Renal cortex interstitium (tissue), 11 donors: ENCODE measurements at regions not wholly inside any gene's neighbourhood (a gene's known extent, or its start where the extent isn't known, plus 50 kb on each side); places are given as distances from the start of the nearest gene placed in this dataset.
A peak's percentile ranks its signal among the peaks of the same experiment; 100 is the strongest.

Source experiments
- DNase-seq, 11 donors: peaks; one replicate each; pipeline ENCODE4 v3.0.0-alpha.2; 2013; ENCODE audit warnings: low read depth in 9 of 11, low spot score in 4 of 11; ENCODE audit errors: extremely low read depth in 1 of 11

GRCh38 chr16:13519871-13520270 is 400.1 kb upstream of the ERCC4 start:
- DNase-seq: no peak

- DNase-seq: no peak
These were observed 398.6 kb upstream of the ERCC4 start for GRCh38 chr16:13521356-13521755.

- no peak for DNase-seq
These were observed 392.6 kb upstream of the ERCC4 start for GRCh38 chr16:13527332-13527731.

GRCh38 chr16:13528691-13529090 is 391.3 kb upstream of the ERCC4 start:
- DNase-seq: no peak

DNA sequence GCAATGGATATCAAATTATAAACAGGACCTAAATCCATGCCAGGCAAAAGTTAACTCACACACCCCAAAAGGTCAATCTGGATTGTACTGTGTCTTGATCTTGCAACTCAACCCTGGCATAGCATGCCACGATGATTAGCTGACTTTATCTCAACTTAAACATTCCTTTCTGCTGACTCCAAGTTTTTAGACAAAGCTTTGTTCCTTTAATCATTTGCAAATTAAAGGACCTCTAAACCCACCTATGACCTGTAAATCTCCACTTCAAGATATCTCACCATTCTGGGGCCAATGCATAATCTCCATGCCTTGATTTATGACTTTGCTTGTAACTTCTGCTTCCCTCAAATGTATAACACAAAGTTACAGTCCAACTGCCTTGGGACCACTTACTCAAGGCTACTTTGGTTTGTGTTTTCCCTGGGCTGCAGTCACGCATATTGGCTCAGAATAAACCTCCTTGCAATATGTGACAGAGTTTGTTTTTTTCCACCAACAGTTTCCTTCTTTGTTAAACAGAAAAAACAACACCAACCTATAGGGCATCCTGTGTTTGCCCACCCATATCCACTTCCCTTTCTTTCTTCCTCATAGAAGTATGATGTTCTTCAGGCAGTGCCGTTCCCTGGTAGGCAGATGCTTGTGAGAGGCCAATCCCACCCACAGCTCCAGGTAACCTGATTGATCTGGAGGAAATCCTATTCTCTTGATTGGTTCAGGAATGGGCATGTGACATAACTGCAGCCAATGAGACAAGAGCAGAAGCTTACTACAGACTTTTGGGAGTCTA is 390.6 kb upstream of the ERCC4 start:
- DNase-seq: no peak

DNA sequence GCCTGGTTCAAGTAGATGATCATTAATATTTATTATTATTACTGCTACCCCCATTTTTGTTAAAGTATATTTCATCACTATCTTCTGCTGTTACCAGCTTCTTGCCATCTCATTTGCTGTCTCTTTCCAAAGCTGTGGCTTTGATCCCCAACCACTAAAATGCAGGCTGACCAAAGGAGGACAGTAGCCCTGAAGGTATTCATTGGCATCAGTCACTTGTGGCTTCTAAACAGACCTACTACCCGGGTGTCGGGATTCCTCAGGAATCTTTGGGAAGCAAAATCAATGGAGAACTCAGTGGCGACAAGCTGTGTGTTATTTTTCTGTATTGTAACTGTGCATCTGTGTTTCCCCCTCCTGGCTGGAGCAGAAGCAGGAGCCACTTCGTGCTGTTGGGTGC is 379.2 kb upstream of the ERCC4 start:
- DNase-seq: no peak

- DNase-seq: no peak
These were observed 377.7 kb upstream of the ERCC4 start for GRCh38 chr16:13542284-13542683.

DNA sequence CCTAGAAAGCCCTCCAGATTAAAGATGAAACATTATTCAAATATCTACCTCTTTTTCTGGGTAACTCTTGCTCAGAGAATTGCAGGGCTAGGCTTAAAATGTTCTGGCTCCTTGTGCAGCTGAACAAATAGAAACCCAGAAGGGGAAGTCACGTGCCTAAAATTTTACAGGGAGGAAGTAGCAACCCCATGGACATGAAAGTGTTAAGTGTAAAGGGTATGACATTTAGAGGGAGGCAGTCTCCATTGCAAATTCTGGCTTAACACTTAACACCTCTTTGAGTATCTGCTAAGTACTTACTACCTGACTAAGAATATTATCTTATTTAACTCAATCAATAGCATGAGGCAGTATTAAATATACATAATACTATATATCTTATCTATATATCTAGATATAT is 376.1 kb upstream of the ERCC4 start:
- DNase-seq: no peak

DNA sequence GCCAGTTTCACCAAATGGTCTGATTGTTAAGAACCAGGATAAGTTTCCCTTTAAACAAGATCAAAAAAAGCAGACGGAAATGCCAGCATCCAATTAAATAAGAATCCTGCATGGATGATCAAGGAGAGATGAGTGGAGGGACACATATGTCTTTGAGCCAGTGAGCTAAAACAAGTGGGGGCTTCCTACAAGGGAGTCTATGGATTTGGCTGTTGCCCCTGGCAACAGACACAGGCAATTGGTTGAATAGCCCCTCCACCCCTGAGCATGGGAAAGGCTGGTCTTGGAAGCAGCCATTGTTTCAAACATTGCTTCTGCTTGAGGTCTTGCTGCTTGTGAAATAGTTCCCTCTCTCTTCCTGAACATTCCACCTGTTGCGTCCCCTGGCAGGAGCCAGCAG is 374.7 kb upstream of the ERCC4 start:
- peak in 1 of 11 donors; percentile 15 for DNase-seq

- DNase-seq: no peak
These were observed 369.7 kb upstream of the ERCC4 start for GRCh38 chr16:13550254-13550653.

GRCh38 chr16:13552062-13552959 is 367.6 kb upstream of the ERCC4 start:
- no peak for DNase-seq

DNA sequence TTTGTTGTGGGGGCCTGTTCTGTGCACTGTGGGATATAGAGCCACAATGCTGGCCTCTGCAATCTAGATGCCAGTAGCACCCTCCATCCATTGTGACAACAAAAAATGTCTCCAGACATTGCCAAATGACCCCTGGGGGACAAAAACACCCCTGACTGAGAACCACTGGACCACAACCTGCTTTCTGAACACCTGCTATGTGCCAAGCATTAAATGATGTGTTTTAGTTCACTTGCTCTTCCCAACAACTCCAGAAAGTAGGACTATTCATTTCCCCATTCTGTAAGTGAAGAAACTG is 367.0 kb upstream of the ERCC4 start:
- DNase-seq: no peak

DNA sequence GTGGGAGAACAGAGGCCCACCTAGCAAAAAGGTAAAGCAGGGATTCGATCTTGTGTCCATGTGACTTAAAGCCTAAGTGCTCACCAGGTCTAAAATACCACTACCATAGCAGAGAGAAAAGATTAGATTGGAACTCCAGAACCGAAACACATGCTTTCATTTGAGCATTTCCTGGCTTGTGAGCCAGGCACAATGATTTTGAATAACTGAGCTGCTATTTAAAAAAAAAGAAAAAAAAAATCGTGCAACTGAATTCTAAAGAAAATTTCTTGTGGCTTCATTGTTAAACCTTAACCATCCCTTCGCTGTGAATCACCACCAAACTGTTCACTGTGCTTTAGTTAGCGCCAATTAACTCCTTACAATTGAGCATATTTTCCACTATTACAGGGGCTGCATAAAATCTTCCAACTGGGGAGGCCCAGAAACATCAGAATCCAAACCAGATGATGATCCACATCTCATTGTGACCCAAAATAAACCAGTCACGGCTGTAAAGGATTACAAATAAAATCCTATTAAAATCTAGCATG is 366.4 kb upstream of the ERCC4 start:
- DNase-seq: no peak

GRCh38 chr16:13554005-13554404 is 365.9 kb upstream of the ERCC4 start:
- no peak for DNase-seq

DNA sequence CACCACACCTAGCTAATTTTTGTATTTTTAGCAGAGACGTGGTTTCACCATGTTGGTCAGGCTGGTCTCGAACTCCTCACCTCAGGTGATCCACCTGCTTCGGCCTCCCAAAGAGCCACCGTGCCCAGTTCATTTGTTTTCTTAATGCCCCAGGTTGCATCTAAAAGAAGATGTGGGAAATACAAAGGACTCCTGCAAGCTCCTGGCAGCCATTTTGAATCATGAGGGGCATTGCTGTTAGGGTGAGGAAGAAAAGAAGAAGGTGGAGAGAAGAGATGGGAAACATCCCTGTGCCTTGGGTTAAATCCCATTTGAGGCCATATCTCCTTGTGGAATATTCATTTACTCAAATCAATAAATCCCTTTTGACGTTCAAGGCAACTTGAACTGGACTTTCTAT is 365.3 kb upstream of the ERCC4 start:
- no peak for DNase-seq

- DNase-seq: no peak
These were observed 362.5 kb upstream of the ERCC4 start for GRCh38 chr16:13557418-13557817.

- no peak for DNase-seq
These were observed 361.2 kb upstream of the ERCC4 start for GRCh38 chr16:13558752-13559151.

DNA sequence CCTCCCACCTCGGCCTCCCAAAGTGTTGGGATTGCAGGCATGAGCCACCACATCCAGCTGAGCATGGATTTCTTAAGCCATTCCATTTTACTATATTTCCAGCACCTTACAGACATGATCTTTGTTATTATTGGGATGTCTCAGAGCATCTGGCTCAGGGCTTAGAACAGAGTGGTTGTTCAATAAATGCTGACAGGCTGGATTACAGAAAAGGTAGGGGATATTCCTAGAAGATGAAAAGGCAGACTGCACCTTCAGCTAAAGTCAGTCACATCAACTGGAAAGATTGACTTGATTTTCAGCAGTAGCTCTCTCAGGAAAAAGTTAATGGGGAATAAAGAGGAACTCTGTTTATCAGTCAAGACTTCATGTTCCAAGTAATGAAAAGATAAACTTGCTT is 360.3 kb upstream of the ERCC4 start:
- DNase-seq: no peak

DNA sequence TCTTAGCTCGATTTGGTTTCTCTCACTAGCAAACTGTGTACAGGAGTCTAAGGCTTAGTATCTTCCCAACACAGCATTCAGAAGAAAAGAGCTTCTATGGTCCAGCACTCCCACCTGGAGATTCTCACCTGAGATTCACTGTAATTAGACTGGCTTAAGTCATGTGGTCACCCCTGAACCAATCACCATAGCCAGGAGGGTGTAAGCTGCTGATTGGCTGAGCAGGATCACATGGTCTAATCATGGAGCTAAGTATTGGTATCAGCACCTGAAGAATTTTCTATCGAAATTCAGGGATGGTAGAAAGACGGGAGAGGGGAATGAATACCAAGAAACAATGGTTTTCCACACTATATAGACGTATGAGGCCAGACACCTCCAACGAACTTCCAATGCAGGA is 359.8 kb upstream of the ERCC4 start:
- DNase-seq: no peak

DNA sequence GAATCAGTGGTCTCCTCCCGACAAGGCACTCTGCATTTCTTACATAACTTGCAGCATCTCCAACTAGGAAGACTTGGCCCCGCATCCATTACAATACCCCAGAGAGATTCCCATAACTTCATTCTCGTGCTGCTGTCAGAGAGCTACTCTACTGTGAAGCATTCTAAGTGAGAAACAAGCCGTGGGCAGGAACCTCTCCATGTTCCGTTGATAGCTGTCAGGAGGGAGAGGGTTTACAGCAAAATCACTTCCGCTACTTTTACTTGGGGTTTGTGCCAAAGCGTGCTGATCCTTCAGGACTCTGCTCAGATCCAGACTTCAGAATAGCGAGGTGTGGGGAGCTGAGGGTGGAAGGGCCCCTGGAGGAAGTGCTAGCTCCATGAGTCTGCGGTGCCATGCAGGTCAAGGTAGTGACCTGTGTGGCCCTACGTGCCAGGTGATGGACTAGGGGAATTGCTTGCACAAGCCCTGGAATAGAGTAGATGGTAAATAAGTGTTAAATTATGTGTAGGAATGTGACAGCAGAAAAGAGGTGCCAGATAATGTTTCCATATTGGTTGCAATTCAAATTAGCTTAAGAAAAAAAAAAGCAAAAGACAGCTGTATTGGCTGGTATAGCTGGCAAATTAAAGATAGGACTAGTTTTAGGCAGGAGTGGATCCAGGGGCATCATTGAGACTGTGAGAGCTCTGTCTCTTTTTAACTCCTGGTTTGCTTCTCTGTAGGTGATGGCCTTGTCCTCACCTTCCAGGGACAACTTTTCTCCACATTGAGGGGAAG is 358.5 kb upstream of the ERCC4 start:
- DNase-seq: no peak
